ENCODE measurements at regions not wholly inside any gene's neighbourhood (a gene's known extent, or its start where the extent isn't known, plus 50 kb on each side); places are given as distances from the start of the nearest gene placed in this dataset.
"Not testable (repeated sequence)": the region's sequence is repeated elsewhere in the genome, so short reads cannot be mapped to it uniquely, and the experiment has no call there.

GRCh38 chr4:79743014-79743413, 330.0 kb downstream of the ANTXR2 start:
- no peak for DNase-seq

- DNase-seq, result no peak
Measured at GRCh38 chr4:79739912-79740311, 331.9 kb upstream of the GK2 start.

- no peak for DNase-seq
Measured at GRCh38 chr4:79723507-79723906, 315.5 kb upstream of the GK2 start.

GRCh38 chr4:79700356-79700755, 292.3 kb upstream of the GK2 start:
- DNase-seq, result no peak

GRCh38 chr4:79697444-79697843, 289.4 kb upstream of the GK2 start:
- no peak for DNase-seq

- not testable (repeated sequence) for DNase-seq
Measured at GRCh38 chr4:79696534-79696933, 288.5 kb upstream of the GK2 start.

- DNase-seq, result peak; percentile 4
Measured at GRCh38 chr4:79695848-79696247, 287.8 kb upstream of the GK2 start.

GRCh38 chr4:79689740-79690139, 281.7 kb upstream of the GK2 start:
- DNase-seq, result no peak

- DNase-seq, result no peak
Measured at GRCh38 chr4:79688691-79689090, 280.7 kb upstream of the GK2 start.

- peak; percentile 66 for DNase-seq
Measured at GRCh38 chr4:79687006-79687405, 279.0 kb upstream of the GK2 start.

- no peak for DNase-seq
Measured at GRCh38 chr4:79685542-79685941, 277.5 kb upstream of the GK2 start.

- no peak for DNase-seq
Measured at GRCh38 chr4:79684516-79684915, 276.5 kb upstream of the GK2 start.

GRCh38 chr4:79682801-79683530, 274.9 kb upstream of the GK2 start:
- DNase-seq, result no peak

- no peak for DNase-seq
Measured at GRCh38 chr4:79682161-79682560, 274.1 kb upstream of the GK2 start.

- no peak for DNase-seq
Measured at GRCh38 chr4:79679859-79680258, 271.8 kb upstream of the GK2 start.

- peak; percentile 2 for DNase-seq
Measured at GRCh38 chr4:79678472-79679202, 270.6 kb upstream of the GK2 start.

GRCh38 chr4:79676705-79677104, 268.7 kb upstream of the GK2 start:
- no peak for DNase-seq

GRCh38 chr4:79674906-79675305, 266.9 kb upstream of the GK2 start:
- not testable (repeated sequence) for DNase-seq

GRCh38 chr4:79673898-79674297, 265.9 kb upstream of the GK2 start:
- DNase-seq, result no peak

GRCh38 chr4:79673377-79673776, 265.3 kb upstream of the GK2 start:
- DNase-seq, result no peak

GRCh38 chr4:79666875-79667274, 258.8 kb upstream of the GK2 start:
- no peak for DNase-seq

GRCh38 chr4:79666112-79666511, 258.1 kb upstream of the GK2 start:
- DNase-seq, result no peak

GRCh38 chr4:79663865-79664264, 255.8 kb upstream of the GK2 start:
- no peak for DNase-seq

- no peak for DNase-seq
Measured at GRCh38 chr4:79663141-79663540, 255.1 kb upstream of the GK2 start.

- no peak for DNase-seq
Measured at GRCh38 chr4:79662651-79663050, 254.6 kb upstream of the GK2 start.

All from eye (tissue), 1 donor.